ENCODE measurements at regions not wholly inside any gene's neighbourhood (a gene's known extent, or its start where the extent isn't known, plus 50 kb on each side); places are given as distances from the start of the nearest gene placed in this dataset. TPM values are rescaled to one million over a fixed set of nuclear protein-coding genes. Genes with fewer than 3 reads are reported as not detected.

DNA sequence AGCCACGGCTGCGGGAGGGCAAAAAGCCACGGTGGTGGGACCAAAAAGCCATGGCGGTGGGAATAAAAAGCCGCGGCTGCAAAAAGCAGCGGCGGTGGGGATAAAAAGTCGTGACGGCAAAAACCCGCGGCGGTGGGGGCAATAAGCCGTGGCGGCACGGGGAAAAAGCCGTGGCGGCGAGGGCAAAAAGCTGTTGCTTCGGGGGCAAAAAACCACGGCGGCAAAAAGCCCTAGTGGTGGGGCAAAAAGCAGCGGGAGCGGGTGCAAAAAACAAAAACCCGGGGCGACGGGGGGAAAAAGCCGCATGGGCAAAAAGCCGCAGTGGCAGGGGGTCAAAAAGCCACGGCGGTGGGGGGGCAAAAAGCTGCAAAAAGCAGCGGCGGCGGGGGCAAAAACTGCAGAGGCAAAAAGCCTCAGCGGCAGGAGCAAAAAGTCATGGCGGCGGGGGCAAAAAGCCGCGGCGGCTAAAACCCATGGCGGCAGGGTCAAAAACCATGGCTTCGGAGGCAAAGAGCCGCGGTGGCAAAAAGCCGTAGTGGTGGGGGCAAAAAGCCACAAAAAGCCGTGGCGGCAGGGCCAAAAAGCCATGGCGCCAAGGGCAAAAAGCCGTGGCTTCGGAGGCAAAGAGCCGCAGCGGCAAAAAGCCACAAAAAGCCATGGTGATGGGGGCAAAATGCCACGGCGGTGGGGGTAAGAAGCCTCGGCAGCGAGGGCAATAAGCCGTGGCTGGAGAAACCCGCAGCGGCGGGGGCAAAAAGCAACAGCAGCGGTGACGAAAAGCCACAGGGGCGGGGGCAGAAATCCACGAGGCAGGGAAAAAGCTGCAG, 525.8 kb downstream of the ZNF33B start:
- Histone ChIP-seq H3K9me3 (ENCODE audit: low read depth, low read length) (no peaks in the 10 kb centered on the region), H4K20me1 (ENCODE audit: insufficient read depth, low read length) (no peaks in the 10 kb centered on the region), H3K79me2 (ENCODE audit: insufficient read depth, low read length) (no peaks in the 10 kb centered on the region), H3K27ac (ENCODE audit: low read depth, low read length) (no peak overlapping the region), H3K4me1 (ENCODE audit: insufficient read depth, low read length) (no peaks in the 10 kb centered on the region), H3K4me2 (ENCODE audit: insufficient read depth, low read length) (no peak overlapping the region), H3K27me3 (ENCODE audit: insufficient read depth, low read length) (no peaks in the 10 kb centered on the region), H2AFZ (ENCODE audit: low read length) (no peak overlapping the region), H3K36me3 (ENCODE audit: insufficient read depth, low read length) (no peaks in the 10 kb centered on the region), H3K4me3 (ENCODE audit: insufficient read depth, low read length) (no peak overlapping the region)
- DNase-seq (ENCODE audit: insufficient read length, low spot score, missing footprints): peak; percentile 53
- TF ChIP-seq, protein P1, sequence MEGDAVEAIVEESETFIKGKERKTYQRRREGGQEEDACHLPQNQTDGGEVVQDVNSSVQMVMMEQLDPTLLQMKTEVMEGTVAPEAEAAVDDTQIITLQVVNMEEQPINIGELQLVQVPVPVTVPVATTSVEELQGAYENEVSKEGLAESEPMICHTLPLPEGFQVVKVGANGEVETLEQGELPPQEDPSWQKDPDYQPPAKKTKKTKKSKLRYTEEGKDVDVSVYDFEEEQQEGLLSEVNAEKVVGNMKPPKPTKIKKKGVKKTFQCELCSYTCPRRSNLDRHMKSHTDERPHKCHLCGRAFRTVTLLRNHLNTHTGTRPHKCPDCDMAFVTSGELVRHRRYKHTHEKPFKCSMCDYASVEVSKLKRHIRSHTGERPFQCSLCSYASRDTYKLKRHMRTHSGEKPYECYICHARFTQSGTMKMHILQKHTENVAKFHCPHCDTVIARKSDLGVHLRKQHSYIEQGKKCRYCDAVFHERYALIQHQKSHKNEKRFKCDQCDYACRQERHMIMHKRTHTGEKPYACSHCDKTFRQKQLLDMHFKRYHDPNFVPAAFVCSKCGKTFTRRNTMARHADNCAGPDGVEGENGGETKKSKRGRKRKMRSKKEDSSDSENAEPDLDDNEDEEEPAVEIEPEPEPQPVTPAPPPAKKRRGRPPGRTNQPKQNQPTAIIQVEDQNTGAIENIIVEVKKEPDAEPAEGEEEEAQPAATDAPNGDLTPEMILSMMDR (IDR thresholded peaks at IDR 0.05; ENCODE audit: extremely low read depth, low read depth, low read length): no peak

- no peak overlapping the region for H3K4me3 ChIP-seq (ENCODE audit: insufficient read depth, low read length)
- no peak for DNase-seq (ENCODE audit: insufficient read length, low spot score, missing footprints)
- H2AFZ ChIP-seq (ENCODE audit: low read length): no peak overlapping the region
- H3K27ac ChIP-seq (ENCODE audit: low read depth, low read length): no peak overlapping the region
- no peaks in the 10 kb centered on the region for H3K79me2 ChIP-seq (ENCODE audit: insufficient read depth, low read length)
- TF ChIP-seq, protein P1 (IDR thresholded peaks at IDR 0.05; ENCODE audit: extremely low read depth, low read depth, low read length): no peak
- H3K4me2 ChIP-seq (ENCODE audit: insufficient read depth, low read length): no peak overlapping the region
- no peaks in the 10 kb centered on the region for H4K20me1 ChIP-seq (ENCODE audit: insufficient read depth, low read length)
- no peaks in the 10 kb centered on the region for H3K9me3 ChIP-seq (ENCODE audit: low read depth, low read length)
- no peaks in the 10 kb centered on the region for H3K4me1 ChIP-seq (ENCODE audit: insufficient read depth, low read length)
- H3K36me3 ChIP-seq (ENCODE audit: insufficient read depth, low read length): no peaks in the 10 kb centered on the region
- H3K27me3 ChIP-seq (ENCODE audit: insufficient read depth, low read length): no peaks in the 10 kb centered on the region
Measured at GRCh38 chr10:42111661-42112330, 526.6 kb downstream of the ZNF33B start.

DNA sequence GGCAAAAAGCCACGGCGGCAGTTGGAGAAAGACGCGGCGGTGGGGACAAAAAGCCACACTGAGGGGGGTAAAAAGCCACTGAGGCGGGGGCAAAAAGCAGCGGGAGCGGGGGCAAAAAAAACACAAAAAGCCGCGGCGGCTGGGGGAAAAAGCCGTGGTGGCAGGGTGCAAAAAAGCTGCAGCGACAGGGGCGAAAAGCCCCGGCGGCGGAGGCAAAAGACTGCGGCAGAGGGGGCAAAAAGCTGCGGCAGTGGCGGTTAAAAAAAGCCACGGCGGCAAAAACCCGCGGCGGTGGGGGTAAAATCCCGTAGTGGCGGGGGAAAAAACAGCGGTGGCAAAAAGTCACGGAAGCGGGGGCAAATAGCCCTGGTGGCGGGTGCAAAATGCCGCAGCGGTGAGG, 527.3 kb downstream of the ZNF33B start:
- DNase-seq (ENCODE audit: insufficient read length, low spot score, missing footprints): no peak
- no peaks in the 10 kb centered on the region for H3K27me3 ChIP-seq (ENCODE audit: insufficient read depth, low read length)
- H2AFZ ChIP-seq (ENCODE audit: low read length): no peak overlapping the region
- no peaks in the 10 kb centered on the region for H3K36me3 ChIP-seq (ENCODE audit: insufficient read depth, low read length)
- TF ChIP-seq, protein P1 (IDR thresholded peaks at IDR 0.05; ENCODE audit: extremely low read depth, low read depth, low read length): no peak
- H3K9me3 ChIP-seq (ENCODE audit: low read depth, low read length): no peaks in the 10 kb centered on the region
- no peak overlapping the region for H3K4me2 ChIP-seq (ENCODE audit: insufficient read depth, low read length)
- H3K4me1 ChIP-seq (ENCODE audit: insufficient read depth, low read length): no peaks in the 10 kb centered on the region
- H4K20me1 ChIP-seq (ENCODE audit: insufficient read depth, low read length): no peaks in the 10 kb centered on the region
- H3K4me3 ChIP-seq (ENCODE audit: insufficient read depth, low read length): no peak overlapping the region
- H3K79me2 ChIP-seq (ENCODE audit: insufficient read depth, low read length): no peaks in the 10 kb centered on the region
- no peak overlapping the region for H3K27ac ChIP-seq (ENCODE audit: low read depth, low read length)

Small RNA genes lying in the stretch of these regions (small RNA-seq; reads per million reads assigned to genes)
- not detected for gene KSR1P1

Data from osteoblast (primary cell).